Mesodermal cell (in vitro differentiated cells): ENCODE measurements at regions not wholly inside any gene's neighbourhood (a gene's known extent, or its start where the extent isn't known, plus 50 kb on each side); places are given as distances from the start of the nearest gene placed in this dataset.
"Not testable (repeated sequence)": the region's sequence is repeated elsewhere in the genome, so short reads cannot be mapped to it uniquely, and the experiment has no call there.

ENCODE experiments used
- H3K27ac ChIP-seq: 2 replicates; pipeline ENCODE4 v1.7.0; 2013; ENCODE audit warnings: mild to moderate bottlenecking, low read depth, low read length, moderate library complexity; ENCODE audit not compliant: severe bottlenecking
- H3K36me3 ChIP-seq: 2 replicates; pipeline ENCODE4 v1.7.1; 2013; ENCODE audit warnings: mild to moderate bottlenecking, low read length, moderate library complexity; ENCODE audit not compliant: control insufficient read depth, insufficient read depth
- H3K4me1 ChIP-seq: one replicate; pipeline ENCODE4 v1.7.1; 2013; ENCODE audit warnings: mild to moderate bottlenecking, low read length; ENCODE audit not compliant: insufficient read depth, control insufficient read depth, poor library complexity, severe bottlenecking
- H3K4me3 ChIP-seq: 2 replicates; pipeline ENCODE4 v1.7.0; 2013; ENCODE audit warnings: low read length, control low read depth, mild to moderate bottlenecking; ENCODE audit not compliant: insufficient read depth, poor library complexity, severe bottlenecking; ENCODE audit errors: extremely low read depth
- H3K9me3 ChIP-seq: 2 replicates; pipeline ENCODE4 v1.7.1; 2013; ENCODE audit warnings: mild to moderate bottlenecking, low read length, moderate library complexity; ENCODE audit not compliant: control insufficient read depth
- WGBS, 2 experiments: methylation state at CpG; one replicate each; pipeline ENCODE4 v1.1.5; 2013; ENCODE audit warnings: missing lambda C conversion rate in 2 of 2; ENCODE audit not compliant: insufficient coverage in 2 of 2; 5-methylcytosine and 5-hydroxymethylcytosine counted together

- Histone ChIP-seq H3K4me1 (no peaks in the 10 kb centered on the region), H3K27ac (no peak overlapping the region), H3K4me3 (no peak overlapping the region), H3K36me3 (no peaks in the 10 kb centered on the region), H3K9me3 (no peaks in the 10 kb centered on the region)
- 85 to 90% methylated on average over 4 to 5 of the region's 5 CpGs for WGBS, 2 experiments
Observed at GRCh38 chr11:96554236-96554820, 164.5 kb downstream of the JRKL start.

GRCh38 chr11:96555826-96556225 lies 166.0 kb downstream of the JRKL start:
- not testable (repeated sequence) for H3K36me3 ChIP-seq, H3K4me3 ChIP-seq, H3K4me1 ChIP-seq, H3K27ac ChIP-seq, H3K9me3 ChIP-seq
- WGBS, 2 experiments = 93 to 97% methylated on average over 7 of the region's 10 CpGs

GRCh38 chr11:96560727-96561126 lies 170.9 kb downstream of the JRKL start:
- not testable (repeated sequence) for H3K4me1 ChIP-seq, H3K9me3 ChIP-seq, H3K4me3 ChIP-seq, H3K27ac ChIP-seq, H3K36me3 ChIP-seq
- 100% methylated on average over 1 of the region's 3 CpGs for WGBS, 2 experiments

- Histone ChIP-seq H3K4me1 (no peaks in the 10 kb centered on the region), H3K4me3 (no peak overlapping the region), H3K36me3 (no peaks in the 10 kb centered on the region), H3K9me3 (no peaks in the 10 kb centered on the region), H3K27ac (no peak overlapping the region)
- WGBS, 2 experiments = 11% methylated on average over 3 of the region's 4 CpGs; no CpG with 5 or more reads in 1 of the 2 experiments
Observed at GRCh38 chr11:96567176-96567575, 177.4 kb downstream of the JRKL start.

GRCh38 chr11:96567667-96568066 lies 177.9 kb downstream of the JRKL start:
- Histone ChIP-seq H3K4me1 (no peaks in the 10 kb centered on the region), H3K27ac (no peak overlapping the region), H3K9me3 (no peaks in the 10 kb centered on the region), H3K36me3 (no peaks in the 10 kb centered on the region), H3K4me3 (no peak overlapping the region)
- WGBS, 2 experiments = no CpG with 5 or more reads among the region's 3 CpGs

- Histone ChIP-seq H3K4me3 (no peak overlapping the region), H3K27ac (no peak overlapping the region), H3K36me3 (no peaks in the 10 kb centered on the region), H3K4me1 (no peaks in the 10 kb centered on the region), H3K9me3 (no peaks in the 10 kb centered on the region)
- 83 to 92% methylated on average over 1 to 2 of the region's 2 CpGs for WGBS, 2 experiments
Observed at GRCh38 chr11:96576383-96576782, 186.6 kb downstream of the JRKL start.

- no peaks in the 10 kb centered on the region for H3K36me3 ChIP-seq
- H3K4me3 ChIP-seq = no peak overlapping the region
- no peak overlapping the region for H3K27ac ChIP-seq
- no peaks in the 10 kb centered on the region for H3K9me3 ChIP-seq
- WGBS, 2 experiments = no CpG with 5 or more reads among the region's 1 CpG
- H3K4me1 ChIP-seq = no peaks in the 10 kb centered on the region
Observed at GRCh38 chr11:96578379-96578778, 188.6 kb downstream of the JRKL start.

GRCh38 chr11:96579656-96580055 lies 189.8 kb downstream of the JRKL start:
- no peak overlapping the region for H3K4me3 ChIP-seq
- H3K9me3 ChIP-seq = no peaks in the 10 kb centered on the region
- H3K27ac ChIP-seq = no peak overlapping the region
- H3K36me3 ChIP-seq = no peaks in the 10 kb centered on the region
- no peaks in the 10 kb centered on the region for H3K4me1 ChIP-seq

- Histone ChIP-seq H3K4me1 (no peaks in the 10 kb centered on the region), H3K36me3 (no peaks in the 10 kb centered on the region), H3K9me3 (no peaks in the 10 kb centered on the region), H3K4me3 (no peak overlapping the region), H3K27ac (no peak overlapping the region)
- WGBS, 2 experiments = no CpG with 5 or more reads among the region's 5 CpGs
Observed at GRCh38 chr11:96580476-96581040, 190.7 kb downstream of the JRKL start.

GRCh38 chr11:96585944-96586880 lies 196.4 kb downstream of the JRKL start:
- WGBS, 2 experiments = no CpG with 5 or more reads among the region's 2 CpGs
- not testable (repeated sequence) for H3K4me1 ChIP-seq, H3K4me3 ChIP-seq, H3K27ac ChIP-seq, H3K9me3 ChIP-seq, H3K36me3 ChIP-seq

GRCh38 chr11:96588793-96589192 lies 199.0 kb downstream of the JRKL start:
- H3K36me3 ChIP-seq, H3K27ac ChIP-seq, H3K4me3 ChIP-seq, H3K4me1 ChIP-seq, H3K9me3 ChIP-seq: not testable (repeated sequence)
- 90 to 100% methylated on average over 1 to 4 of the region's 4 CpGs for WGBS, 2 experiments
